SHP77 (cell line): ENCODE measurements at regions not wholly inside any gene's neighbourhood (a gene's known extent, or its start where the extent isn't known, plus 50 kb on each side); places are given as distances from the start of the nearest gene placed in this dataset.
"Not testable (repeated sequence)": the region's sequence is repeated elsewhere in the genome, so short reads cannot be mapped to it uniquely, and the experiment has no call there.

Source experiments
- DNase-seq, 2 experiments: peaks; one replicate each; lab custom pipeline; 2025; lab: John Stamatoyannopoulos, UW

DNA sequence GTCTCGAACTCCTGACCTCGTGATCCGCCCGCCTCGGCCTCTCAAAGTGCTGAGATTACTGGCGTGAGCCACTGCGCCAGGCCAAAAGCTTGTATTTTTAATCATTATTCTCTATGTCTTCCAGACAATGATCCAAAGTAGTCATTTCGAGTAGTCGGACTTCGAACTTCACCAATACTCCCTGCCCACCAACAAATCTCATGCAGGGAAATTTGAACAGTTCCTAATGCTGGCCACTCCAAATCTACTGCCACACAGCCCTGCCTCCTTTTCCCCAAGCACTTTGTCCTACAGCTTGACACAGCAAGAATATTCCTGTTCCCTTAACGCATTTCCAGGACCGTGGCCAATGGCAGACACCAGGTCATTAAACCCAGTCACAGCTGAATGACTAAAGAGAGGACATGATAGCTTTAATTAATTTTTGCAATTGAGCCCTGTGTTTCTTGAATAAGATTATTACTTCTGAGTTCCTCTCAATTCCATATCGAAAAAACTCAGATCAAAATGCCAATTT, 142.3 kb upstream of the NRP1 start:
- DNase-seq: no peak

GRCh38 chr10:33473688-33474087, 139.2 kb upstream of the NRP1 start:
- no peak for DNase-seq

DNA sequence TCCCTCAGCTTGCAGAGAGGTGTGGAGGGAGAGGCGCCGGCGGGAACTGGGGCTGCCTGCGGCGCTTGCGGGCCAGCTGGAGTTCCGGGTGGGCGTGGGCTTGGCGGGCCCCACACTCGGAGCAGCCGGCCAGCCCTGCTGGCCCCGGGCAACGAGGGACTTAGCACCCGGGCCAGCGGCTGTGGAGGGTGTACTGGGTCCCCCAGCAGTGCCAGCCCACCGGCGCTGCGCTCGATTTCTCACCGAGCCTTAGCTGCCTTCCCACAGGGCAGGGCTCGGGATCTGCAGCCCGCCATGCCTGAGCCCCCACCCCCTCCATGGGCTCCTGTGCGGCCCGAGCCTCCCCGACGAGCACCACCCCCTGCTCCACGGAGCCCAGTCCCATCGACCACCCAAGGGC, 133.5 kb upstream of the NRP1 start:
- DNase-seq: not testable (repeated sequence)

DNA sequence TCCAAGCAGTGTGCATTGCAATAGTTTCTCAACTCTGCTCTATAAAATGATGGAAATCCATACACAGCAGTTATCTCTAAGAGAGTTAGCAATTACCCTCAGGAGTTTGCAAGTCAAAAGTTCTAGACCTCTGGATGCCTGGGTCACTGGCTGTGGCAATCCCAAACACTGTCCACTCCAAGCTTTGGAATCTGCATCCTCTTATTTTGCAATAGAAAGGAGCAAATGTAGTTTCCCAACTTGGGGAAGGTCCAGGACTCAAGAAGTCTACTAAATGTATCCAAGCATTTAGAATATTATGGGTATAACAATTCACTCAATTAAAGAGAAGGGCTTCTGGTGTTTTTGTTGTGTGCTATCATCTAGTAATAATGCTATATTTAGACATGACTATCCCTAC, 131.3 kb upstream of the NRP1 start:
- no peak for DNase-seq

- no peak for DNase-seq
These were observed 128.5 kb upstream of the NRP1 start for GRCh38 chr10:33463011-33463410.

GRCh38 chr10:33461295-33461640, 126.8 kb upstream of the NRP1 start:
- no peak for DNase-seq

GRCh38 chr10:33460505-33461294, 126.2 kb upstream of the NRP1 start:
- DNase-seq: no peak

DNA sequence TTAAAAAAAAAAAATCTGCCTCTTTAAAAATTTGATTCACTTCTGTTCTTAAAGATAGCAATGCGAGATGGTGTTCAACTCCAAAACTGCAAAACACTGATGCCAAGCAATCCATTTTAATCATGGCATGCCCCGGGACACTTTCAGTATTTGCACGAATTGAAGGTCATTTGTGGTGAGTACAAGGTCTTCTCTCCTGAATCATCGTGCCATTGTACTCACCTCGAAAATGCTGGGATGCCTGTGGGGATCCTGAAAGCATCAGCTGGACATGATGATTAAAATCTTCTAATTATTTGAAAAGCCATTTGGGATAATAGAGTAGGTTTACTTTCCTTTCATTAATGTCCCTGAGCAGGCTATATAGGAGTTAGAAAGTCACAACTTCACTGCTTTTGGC, 125.1 kb upstream of the NRP1 start:
- no peak for DNase-seq

GRCh38 chr10:33455029-33455428, 120.6 kb upstream of the NRP1 start:
- DNase-seq: no peak

- no peak for DNase-seq
These were observed 120.1 kb upstream of the NRP1 start for GRCh38 chr10:33454554-33454953.

- DNase-seq: peak in 1 of 2 experiments; percentile 5
These were observed 118.9 kb upstream of the NRP1 start for GRCh38 chr10:33453081-33454025.

DNA sequence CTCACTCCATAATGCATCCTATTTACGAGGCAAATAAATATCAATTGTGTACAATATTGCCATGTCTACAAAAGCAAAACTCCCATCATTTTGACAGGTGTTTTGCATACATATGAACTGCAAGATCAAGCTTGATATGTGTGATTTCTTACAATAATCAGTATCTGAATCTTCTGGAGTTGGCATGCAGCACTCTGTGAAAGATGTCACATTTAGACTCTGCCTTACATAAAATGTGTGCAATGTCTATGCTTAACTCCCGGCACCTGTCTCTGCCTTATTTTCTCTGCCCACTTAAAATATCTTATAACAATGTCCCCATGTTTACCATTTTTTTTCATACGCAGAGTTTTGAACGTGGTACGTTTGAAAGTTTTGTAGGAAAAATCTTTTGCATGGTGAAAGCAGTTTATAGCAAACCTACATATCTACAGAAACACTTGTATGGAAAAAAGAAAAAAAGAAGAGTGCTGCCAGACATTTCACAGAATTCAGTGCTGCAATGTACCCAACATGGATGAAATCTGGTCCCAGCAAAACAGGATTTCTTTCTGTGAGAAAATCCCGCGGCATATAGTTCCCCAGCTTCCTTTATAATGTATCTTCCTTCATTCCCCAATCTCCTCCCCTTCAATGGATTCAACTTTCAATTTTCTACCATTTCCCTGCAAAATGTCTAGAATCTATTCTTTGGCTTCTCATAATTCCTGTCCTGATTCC, 114.1 kb upstream of the NRP1 start:
- no peak for DNase-seq

DNA sequence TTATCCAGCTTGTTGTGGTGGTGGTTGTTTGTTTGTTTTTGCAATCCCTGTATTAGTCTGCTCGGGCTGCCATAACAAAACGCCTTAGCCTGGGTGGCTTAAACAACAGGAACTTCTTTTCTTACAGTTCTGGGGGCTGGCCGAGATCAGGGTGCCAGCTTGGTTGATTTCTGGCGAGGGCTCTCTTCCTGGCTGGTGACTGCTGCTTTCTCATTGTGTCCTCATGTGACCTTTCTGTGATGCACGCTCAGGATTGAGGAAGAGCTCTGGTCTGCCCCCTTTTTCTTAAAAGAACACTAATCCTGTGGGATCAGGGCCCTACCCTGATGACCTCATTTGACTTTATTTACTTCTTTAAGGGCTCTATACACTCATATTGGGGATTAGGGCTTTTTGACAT, 107.1 kb upstream of the NRP1 start:
- no peak for DNase-seq

GRCh38 chr10:33434933-33435332, 100.5 kb upstream of the NRP1 start:
- DNase-seq: no peak

- no peak for DNase-seq
These were observed 94.2 kb upstream of the NRP1 start for GRCh38 chr10:33428682-33429081.

GRCh38 chr10:33423154-33423529, 88.7 kb upstream of the NRP1 start:
- DNase-seq: peak; percentile 60 to 62

- peak; percentile 31 to 62 for DNase-seq
These were observed 88.1 kb upstream of the NRP1 start for GRCh38 chr10:33422471-33423153.

GRCh38 chr10:33421789-33422462, 87.5 kb upstream of the NRP1 start:
- DNase-seq: no peak

- no peak for DNase-seq
These were observed 84.8 kb upstream of the NRP1 start for GRCh38 chr10:33419311-33419710.

DNA sequence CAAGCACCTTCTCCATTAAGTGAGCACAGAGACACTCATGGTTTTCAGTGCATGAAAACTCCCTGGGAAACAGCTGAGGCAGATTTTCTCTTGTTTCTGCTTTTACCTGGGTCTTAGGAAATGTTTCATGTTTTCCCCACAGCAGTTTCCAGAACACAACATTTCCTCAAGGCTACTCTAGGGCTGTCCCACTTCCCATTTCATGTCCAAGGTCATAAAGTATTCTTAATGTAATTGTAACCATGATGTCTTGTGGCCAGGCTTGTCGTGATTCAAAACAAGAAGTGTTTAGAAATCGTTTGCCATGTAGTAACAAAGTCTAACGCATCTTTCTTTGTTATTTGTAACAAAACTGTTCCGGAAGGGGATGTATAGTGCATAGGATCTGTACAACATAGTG, 83.8 kb upstream of the NRP1 start:
- no peak for DNase-seq

DNA sequence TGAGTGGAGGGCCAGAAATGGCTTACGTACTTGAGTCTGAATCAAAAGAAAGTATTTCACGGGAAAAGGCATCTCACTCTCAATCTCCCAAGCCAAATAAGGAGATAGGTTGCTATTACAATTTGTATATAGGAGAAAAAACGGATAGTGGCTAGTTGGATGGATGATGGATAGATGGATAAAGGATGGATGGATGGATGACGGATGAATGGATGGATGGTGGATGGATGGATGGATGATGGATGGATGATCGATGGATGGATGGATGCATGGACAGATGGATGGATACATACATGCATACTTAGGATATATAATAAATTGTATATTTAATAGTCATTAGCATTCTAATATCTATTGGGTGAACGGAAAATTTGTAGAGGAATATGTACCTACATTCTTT, 82.2 kb upstream of the NRP1 start:
- no peak for DNase-seq
